Spleen (tissue), 7 donors: ENCODE measurements at regions not wholly inside any gene's neighbourhood (a gene's known extent, or its start where the extent isn't known, plus 50 kb on each side); places are given as distances from the start of the nearest gene placed in this dataset.

Source experiments
- CTCF ChIP-seq, 11 experiments: fragments of 200-600 bp in 7 of 11; fragments of 450-650 bp in 4 of 11; sonication (generic) in 4 of 11; IDR thresholded peaks in 8 of 11; conservative IDR thresholded peaks in 3 of 11; 1 replicate in 7 of 11; 2 replicates in 4 of 11; pipeline versions ENCODE4 v1.4.0 to v1.8.0; 2016 to 2021; ENCODE audit warnings: antibody characterized with exemption in 11 of 11, inconsistent platforms in 4 of 11, mild to moderate bottlenecking in 1 of 11
- POLR2A ChIP-seq, 3 donors: fragments of 450-650 bp; IDR thresholded peaks; one replicate each; pipeline ENCODE4 v1.5.1; 2017; ENCODE audit warnings: antibody characterized with exemption in 3 of 3, mild to moderate bottlenecking in 1 of 3
- POLR2AphosphoS5 ChIP-seq, 3 donors: sonication (generic); formaldehyde crosslinking; IDR thresholded peaks; one replicate each; pipeline ENCODE4 v1.5.1; 2017; ENCODE audit warnings: antibody characterized with exemption in 3 of 3
- donor health status: DM: no; HTN: no; CAD: no; lungs with moderate emphysema.
- donor health status: DM: no; HTN: no; CAD: no.
- donor health status: DM: no; HTN: no; CAD: no.

- TF ChIP-seq CTCF (IDR thresholded peaks at IDR 0.05 in 8 of 11, conservative IDR thresholded peaks at IDR 0.05 in 3 of 11) (no peak), POLR2AphosphoS5 (IDR thresholded peaks at IDR 0.05) (no peak), POLR2A (IDR thresholded peaks at IDR 0.05) (no peak)
These were observed 137.0 kb downstream of the EN1 start for GRCh38 chr2:118710481-118710880.
